ENCODE measurements at regions not wholly inside any gene's neighbourhood (a gene's known extent, or its start where the extent isn't known, plus 50 kb on each side); places are given as distances from the start of the nearest gene placed in this dataset.

- TF ChIP-seq EZH2 (IDR thresholded peaks at IDR 0.05; ENCODE audit: low read depth) = no peak
- TF ChIP-seq, protein P1, sequence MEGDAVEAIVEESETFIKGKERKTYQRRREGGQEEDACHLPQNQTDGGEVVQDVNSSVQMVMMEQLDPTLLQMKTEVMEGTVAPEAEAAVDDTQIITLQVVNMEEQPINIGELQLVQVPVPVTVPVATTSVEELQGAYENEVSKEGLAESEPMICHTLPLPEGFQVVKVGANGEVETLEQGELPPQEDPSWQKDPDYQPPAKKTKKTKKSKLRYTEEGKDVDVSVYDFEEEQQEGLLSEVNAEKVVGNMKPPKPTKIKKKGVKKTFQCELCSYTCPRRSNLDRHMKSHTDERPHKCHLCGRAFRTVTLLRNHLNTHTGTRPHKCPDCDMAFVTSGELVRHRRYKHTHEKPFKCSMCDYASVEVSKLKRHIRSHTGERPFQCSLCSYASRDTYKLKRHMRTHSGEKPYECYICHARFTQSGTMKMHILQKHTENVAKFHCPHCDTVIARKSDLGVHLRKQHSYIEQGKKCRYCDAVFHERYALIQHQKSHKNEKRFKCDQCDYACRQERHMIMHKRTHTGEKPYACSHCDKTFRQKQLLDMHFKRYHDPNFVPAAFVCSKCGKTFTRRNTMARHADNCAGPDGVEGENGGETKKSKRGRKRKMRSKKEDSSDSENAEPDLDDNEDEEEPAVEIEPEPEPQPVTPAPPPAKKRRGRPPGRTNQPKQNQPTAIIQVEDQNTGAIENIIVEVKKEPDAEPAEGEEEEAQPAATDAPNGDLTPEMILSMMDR (conservative IDR thresholded peaks at IDR 0.05) = no peak
- Histone ChIP-seq H3F3A (ENCODE audit: insufficient read depth, low read depth) (peaks cover 54% of the 10 kb centered on the region), H3K4me3 (peak overlapping the region; percentile 19; the same call in 1 of the 2 replicates), H3K27me3 (ENCODE audit: insufficient read depth, low read depth) (no peaks in the 10 kb centered on the region), H3K4me1 (replicated peaks; ENCODE audit: insufficient read depth) (peaks cover 78% of the 10 kb centered on the region), H3K27ac (peak overlapping the region; percentile 95), H3K4me2 (peak overlapping the region; percentile 73), H4K20me1 (ENCODE audit: insufficient read depth) (no peaks in the 10 kb centered on the region), H3K9me2 (ENCODE audit: insufficient read depth) (no peaks in the 10 kb centered on the region), H3K36me3 (ENCODE audit: low read depth) (no peaks in the 10 kb centered on the region), H3K79me2 (ENCODE audit: low read depth) (no peaks in the 10 kb centered on the region), H2AFZ (no peak overlapping the region), H3K9me3 (ENCODE audit: insufficient read depth, low read depth) (0 out of 2 replicates have a peak, but pooled peaks cover 7% of the 10 kb centered on the region)
- intact Hi-C loops (cut with micrococcal nuclease; ENCODE audit: unreplicated experiment) = loop anchor here (1.0 to 10.0 kb wide), 2 partner anchors 91 to 1153 kb away; partner anchors contain the start of gene SP4
- BruUV-seq (replicated peaks) = no TSS peak
- ChIA-PET POLR2A (ENCODE audit: unreplicated experiment) (interaction anchor here (0.6 to 1.4 kb wide), 8 partner anchors 12 to 895 kb away, joined by 3 to 18 read pairs (median 5); partner anchors contain the start of gene IGF2BP3), CTCF (interaction anchor here (1.0 to 2.1 kb wide), 4 partner anchors 16 to 205 kb away, joined by 3 to 18 read pairs (median 16); partner anchors contain the start of gene IL6)
- DNase-seq = peak; percentile 54 to 100
These were observed 77.5 kb upstream of the STEAP1B start for GRCh38 chr7:22577470-22578001.

GRCh38 chr7:22576612-22577469, 76.9 kb upstream of the STEAP1B start:
- Histone ChIP-seq H3K27ac (peak overlapping the region; percentile 95), H2AFZ (peak overlapping the region; percentile 5; the same call in 1 of the 2 replicates)
- intact Hi-C loops (cut with micrococcal nuclease; ENCODE audit: unreplicated experiment) = loop anchor here (10.0 kb wide), 1 partner anchor 1152 kb away; the partner anchor contains the start of gene SP4

More at GRCh38 chr7:22576612-22577469, 76.9 kb upstream of the STEAP1B start:
- Histone ChIP-seq H3K27me3 (ENCODE audit: insufficient read depth, low read depth) (no peaks in the 10 kb centered on the region), H3K9me2 (ENCODE audit: insufficient read depth) (no peaks in the 10 kb centered on the region), H3K4me3 (0 out of 2 replicates have a peak overlapping the region, but pooled peaks have one; percentile 9), H3K9me3 (ENCODE audit: insufficient read depth, low read depth) (0 out of 2 replicates have a peak, but pooled peaks cover 7% of the 10 kb centered on the region), H3K36me3 (ENCODE audit: low read depth) (no peaks in the 10 kb centered on the region), H3K4me1 (replicated peaks; ENCODE audit: insufficient read depth) (peaks cover 79% of the 10 kb centered on the region), H3K4me2 (peak overlapping the region; percentile 73), H3K79me2 (ENCODE audit: low read depth) (no peaks in the 10 kb centered on the region), H4K20me1 (ENCODE audit: insufficient read depth) (no peaks in the 10 kb centered on the region), H3F3A (ENCODE audit: insufficient read depth, low read depth) (peaks cover 58% of the 10 kb centered on the region)
- DNase-seq = no peak
- TF ChIP-seq, protein P1 (conservative IDR thresholded peaks at IDR 0.05) = no peak
- TF ChIP-seq EZH2 (IDR thresholded peaks at IDR 0.05; ENCODE audit: low read depth) = no peak
- CTCF ChIA-PET = interaction anchor here (1.0 to 2.1 kb wide), 4 partner anchors 15 to 206 kb away, joined by 3 to 18 read pairs (median 16); partner anchors contain the start of gene IL6
- POLR2A ChIA-PET (ENCODE audit: unreplicated experiment) = interaction anchor here (0.6 to 1.4 kb wide), 6 partner anchors 13 to 529 kb away, joined by 3 to 18 read pairs (median 5); no protein-coding TSS in a partner anchor
- no TSS peak for BruUV-seq (replicated peaks)
